ENCODE measurements at regions not wholly inside any gene's neighbourhood (a gene's known extent, or its start where the extent isn't known, plus 50 kb on each side); places are given as distances from the start of the nearest gene placed in this dataset.

- H2BK20ac ChIP-seq (ENCODE audit: low read length): no peak overlapping the region
- H4K5ac ChIP-seq (ENCODE audit: insufficient read length, low read depth, low read length): no peak overlapping the region
- H2AFZ ChIP-seq (ENCODE audit: low read length): no peak overlapping the region
- H3K23me2 ChIP-seq (ENCODE audit: low read depth, low read length): no peaks in the 10 kb centered on the region
- ChIA-PET POLR2A (ENCODE audit: partially characterized antibody) (no interaction called here), CTCF (ENCODE audit: partially characterized antibody) (no interaction called here)
- H3K56ac ChIP-seq (replicated peaks; ENCODE audit: insufficient read length, low read depth, low read length): no peak overlapping the region
- no peaks in the 10 kb centered on the region for H3K9me3 ChIP-seq (ENCODE audit: insufficient read depth in 2 of 2, low read depth in 1 of 2, low read length in 1 of 2)
- H3K4me3 ChIP-seq (ENCODE audit: extremely low read depth in 1 of 4, insufficient read depth in 2 of 4, low read depth in 3 of 4, low read length in 4 of 4): no peak overlapping the region
- no peak overlapping the region for H3K9ac ChIP-seq (replicated peaks in 1 of 4; ENCODE audit: extremely low read depth in 1 of 4, low read depth in 3 of 4, low read length in 3 of 4)
- H3K4me1 ChIP-seq (replicated peaks in 1 of 4; ENCODE audit: control insufficient read depth in 3 of 4, insufficient read depth in 4 of 4, low read length in 3 of 4): no peaks in the 10 kb centered on the region
- no peak overlapping the region for H4K8ac ChIP-seq (ENCODE audit: extremely low read depth, insufficient read depth, low read length)
- no peak overlapping the region for H2BK5ac ChIP-seq (ENCODE audit: low read depth, low read length)
- no peak overlapping the region for H2BK15ac ChIP-seq (ENCODE audit: low read length)
- no peak overlapping the region for H2BK12ac ChIP-seq (ENCODE audit: low read depth, low read length)
- FAIRE-seq (no peak), DNase-seq (ENCODE audit: low read depth in 1 of 2, low spot score in 2 of 2) (no peak)
- no peaks in the 10 kb centered on the region for H3K79me1 ChIP-seq (ENCODE audit: low read depth, low read length)
- 85% methylated on average over 3 of the region's 3 CpGs; no CpG with 5 or more reads in 1 of the 2 experiments for WGBS, 2 experiments (ENCODE audit: extremely low coverage in 1 of 2, insufficient coverage in 1 of 2, insufficient read length in 1 of 2, insufficient replicate concordance in 2 of 2, low coverage in 1 of 2, low lambda C conversion rate in 2 of 2, missing lambda C conversion rate in 1 of 2)
- no peak overlapping the region for H3K4ac ChIP-seq (replicated peaks; ENCODE audit: insufficient read length, low read depth, low read length)
- no peak overlapping the region for H2BK120ac ChIP-seq (replicated peaks; ENCODE audit: low read depth, low read length)
- H2AK5ac ChIP-seq (ENCODE audit: low read depth, low read length): no peak overlapping the region
- H3K36me3 ChIP-seq (ENCODE audit: control insufficient read depth in 2 of 4, insufficient read depth in 4 of 4, low read length in 3 of 4): no peaks in the 10 kb centered on the region
- H3K14ac ChIP-seq (ENCODE audit: insufficient read length): no peak overlapping the region
- H4K91ac ChIP-seq (replicated peaks; ENCODE audit: insufficient read length, low read length): no peak overlapping the region
- H3K4me2 ChIP-seq (ENCODE audit: insufficient read depth in 1 of 2, low read depth in 2 of 2, low read length in 2 of 2): no peak overlapping the region
- H3K18ac ChIP-seq (ENCODE audit: extremely low read depth, low read length): no peak overlapping the region
- no peak overlapping the region for H3K23ac ChIP-seq (ENCODE audit: insufficient read length)
- peaks cover 0 to 1% (median 0%) of the 10 kb centered on the region in 4 experiments; a peak in 1 of 7 replicates for H3K27me3 ChIP-seq (replicated peaks in 1 of 4; ENCODE audit: control insufficient read depth in 3 of 4, extremely low read depth in 1 of 4, insufficient read depth in 3 of 4, low read length in 3 of 4)
- no peaks in the 10 kb centered on the region for H4K20me1 ChIP-seq (replicated peaks in 1 of 2; ENCODE audit: control insufficient read depth in 1 of 2, insufficient read depth in 2 of 2, low read length in 2 of 2)
- no peak overlapping the region for H3K27ac ChIP-seq (ENCODE audit: low read depth, low read length)
- no peaks in the 10 kb centered on the region for H3K79me2 ChIP-seq (ENCODE audit: control insufficient read depth in 1 of 2, insufficient read depth in 2 of 2, low read length in 2 of 2)
- TF ChIP-seq TBP (IDR thresholded peaks at IDR 0.05; ENCODE audit: low read depth, low read length) (no peak), RFX5 (IDR thresholded peaks at IDR 0.05; ENCODE audit: borderline replicate concordance, low read depth, low read length) (no peak), MAFK (IDR thresholded peaks at IDR 0.05; ENCODE audit: low read depth, low read length) (no peak), FOSL1 (IDR thresholded peaks at IDR 0.05; ENCODE audit: insufficient read depth, low read depth, low read length) (no peak), RAD21 (IDR thresholded peaks at IDR 0.05 in 1 of 2, conservative IDR thresholded peaks at IDR 0.05 in 1 of 2; ENCODE audit: low read depth in 2 of 2, low read length in 2 of 2) (no peak), NANOG (IDR thresholded peaks at IDR 0.05; ENCODE audit: insufficient read depth, low read depth, low read length, poor library complexity, severe bottlenecking) (no peak), CBX5 (IDR thresholded peaks at IDR 0.05; ENCODE audit: low read depth, low read length) (no peak), SAP30 (IDR thresholded peaks at IDR 0.05; ENCODE audit: insufficient read depth, insufficient replicate concordance, low read length) (no peak), BACH1 (IDR thresholded peaks at IDR 0.05; ENCODE audit: low read length) (no peak), SP4 (IDR thresholded peaks at IDR 0.05; ENCODE audit: low read length) (no peak), CTBP2 (IDR thresholded peaks at IDR 0.05; ENCODE audit: borderline replicate concordance, insufficient read depth, insufficient read length, low read length) (no peak), ZNF274 (IDR thresholded peaks at IDR 0.05; ENCODE audit: borderline replicate concordance, extremely low read depth, low read length) (no peak), RNF2 (IDR thresholded peaks at IDR 0.05; ENCODE audit: borderline replicate concordance, low read depth, low read length, missing control alignments, poor library complexity, severe bottlenecking) (no peak)
These were observed 540.9 kb downstream of the DSC3 start for GRCh38 chr18:30501594-30501993.
